GM18909 (cell line): ENCODE measurements at regions not wholly inside any gene's neighbourhood (a gene's known extent, or its start where the extent isn't known, plus 50 kb on each side); places are given as distances from the start of the nearest gene placed in this dataset.

ENCODE experiments used
- ATAC-seq: cut with Tn5 transposase; IDR thresholded peaks from one replicate; pipeline ENCODE4 v1.9.1; 2021; ENCODE audit warnings: mild to moderate bottlenecking; ENCODE audit not compliant: unreplicated experiment, poor library complexity

DNA sequence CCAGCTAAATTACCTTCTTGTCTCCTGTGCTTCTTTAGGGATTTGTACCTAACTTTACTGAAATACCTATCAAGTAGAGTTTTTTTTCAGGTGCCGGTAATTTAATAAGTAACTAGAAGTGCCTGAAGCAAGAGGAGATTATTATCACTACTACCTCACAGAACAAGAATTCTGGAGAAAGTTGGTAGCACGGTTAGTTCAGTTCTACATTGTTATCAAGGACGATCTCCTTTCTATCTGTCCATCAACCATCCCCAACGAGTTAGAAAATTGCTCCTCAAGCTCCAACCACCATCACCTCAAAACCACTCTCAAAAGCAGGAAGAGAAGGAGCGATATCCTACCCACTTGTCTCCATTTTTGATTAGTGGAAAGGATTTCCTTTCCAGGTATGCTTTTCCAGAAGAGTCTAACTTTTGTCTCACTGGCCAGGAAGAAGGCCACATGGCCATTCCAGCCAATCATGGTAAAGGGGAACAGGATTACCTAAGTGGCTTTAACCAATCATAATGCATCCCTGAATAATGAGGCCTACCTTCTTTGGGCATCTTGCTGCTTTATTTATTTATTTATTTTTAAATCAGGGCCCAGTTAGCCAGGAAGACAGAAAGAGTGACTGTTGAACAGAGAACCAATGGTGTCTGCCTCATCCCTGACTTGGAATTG, 265.2 kb downstream of the SNX13 start:
- no peak for ATAC-seq

GRCh38 chr7:17677408-17677807, 262.9 kb downstream of the SNX13 start:
- ATAC-seq = no peak

DNA sequence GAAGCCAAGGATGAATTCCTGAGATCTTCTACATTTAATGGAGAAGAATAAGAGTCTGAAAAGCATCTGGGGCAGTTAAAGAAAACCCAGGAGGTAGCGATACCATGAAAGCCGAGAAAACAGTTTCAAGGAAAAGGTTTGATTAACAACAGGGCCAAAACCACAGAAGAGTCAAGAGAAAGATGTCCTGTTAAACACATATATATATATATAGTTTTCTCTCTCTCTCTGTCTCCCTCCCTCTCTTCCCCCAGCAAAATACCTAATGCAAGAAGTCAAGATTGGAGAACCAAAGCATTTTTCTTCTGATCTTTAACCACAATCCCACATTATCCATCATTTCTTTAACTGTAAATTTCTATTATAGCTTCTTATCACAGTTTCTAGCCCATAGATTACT, 261.4 kb downstream of the SNX13 start:
- no peak for ATAC-seq

DNA sequence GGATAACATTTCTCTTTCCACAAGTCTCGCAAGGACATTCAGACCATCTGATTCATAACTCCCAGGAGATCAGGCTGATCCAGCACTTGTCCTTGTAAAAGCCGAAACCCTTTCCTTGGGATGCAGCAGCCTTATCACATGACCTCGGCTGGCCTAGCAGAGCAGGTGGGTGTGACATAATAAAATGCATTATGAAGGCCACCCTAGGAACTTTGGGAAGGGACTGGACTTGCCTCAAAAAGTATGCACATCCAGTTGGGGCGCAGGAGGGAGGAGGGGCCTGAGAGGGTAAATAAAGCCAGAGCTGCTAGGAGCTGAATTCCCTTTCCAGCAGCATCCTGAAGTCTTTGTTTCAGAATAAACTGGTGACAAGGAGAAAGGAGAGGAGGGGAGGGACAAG, 260.8 kb downstream of the SNX13 start:
- ATAC-seq = no peak

GRCh38 chr7:17680026-17680425, 260.3 kb downstream of the SNX13 start:
- no peak for ATAC-seq

DNA sequence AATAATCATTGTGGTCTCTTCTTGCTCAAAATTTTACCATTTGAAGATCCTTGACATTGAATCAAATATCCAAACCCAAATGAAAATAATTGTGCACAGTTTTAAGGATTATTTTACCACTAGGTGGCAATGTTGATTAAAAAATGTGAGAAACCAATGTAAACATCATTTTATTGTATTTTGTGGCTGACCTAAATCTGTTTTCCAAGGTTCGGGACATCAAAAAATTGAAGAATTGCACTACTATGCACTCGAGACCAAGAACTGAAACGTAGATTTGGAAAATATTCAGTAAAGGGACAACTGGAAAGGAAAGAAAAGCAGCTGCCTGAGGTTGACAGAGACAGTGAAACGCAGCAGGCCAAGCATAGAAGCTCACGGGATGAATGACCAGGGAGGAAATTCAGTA, 259.3 kb downstream of the SNX13 start:
- no peak for ATAC-seq

DNA sequence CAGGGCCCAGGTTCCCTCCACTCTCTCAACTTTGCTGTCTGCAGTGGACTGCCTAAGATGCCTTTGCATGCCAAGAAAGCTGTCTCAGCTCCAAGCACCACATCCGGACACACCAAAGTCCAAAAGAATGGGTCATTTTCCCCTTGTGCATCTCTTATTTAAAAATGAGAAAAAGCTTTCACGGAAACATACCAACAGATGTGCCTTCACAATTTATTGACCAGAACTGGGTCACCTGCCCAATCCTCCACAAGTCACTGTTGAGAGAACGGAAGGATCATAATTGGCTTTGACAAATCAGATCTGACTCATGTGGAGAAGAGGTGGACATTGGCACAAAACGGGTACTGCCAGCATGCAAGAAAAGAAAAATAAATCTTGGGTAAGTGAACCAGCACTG, 258.3 kb downstream of the SNX13 start:
- ATAC-seq = no peak

DNA sequence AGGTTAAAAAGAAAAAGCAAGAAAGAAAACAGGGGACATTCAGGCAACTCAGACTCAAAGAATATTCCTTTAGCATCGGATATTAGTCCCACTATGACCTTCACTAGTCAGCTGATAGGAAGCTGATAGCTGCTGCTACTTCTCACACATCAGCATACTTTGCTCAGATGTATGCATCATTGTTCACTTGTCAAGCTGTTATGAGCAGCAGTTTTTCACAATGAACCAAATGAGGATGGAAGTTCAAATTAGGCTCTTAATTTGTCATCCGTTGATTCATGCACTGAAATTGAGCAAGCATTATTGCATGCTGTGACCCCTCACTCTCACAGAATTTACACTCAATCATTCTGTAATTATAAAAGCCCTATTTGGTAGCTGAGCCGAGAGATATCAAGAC, 257.7 kb downstream of the SNX13 start:
- no peak for ATAC-seq

DNA sequence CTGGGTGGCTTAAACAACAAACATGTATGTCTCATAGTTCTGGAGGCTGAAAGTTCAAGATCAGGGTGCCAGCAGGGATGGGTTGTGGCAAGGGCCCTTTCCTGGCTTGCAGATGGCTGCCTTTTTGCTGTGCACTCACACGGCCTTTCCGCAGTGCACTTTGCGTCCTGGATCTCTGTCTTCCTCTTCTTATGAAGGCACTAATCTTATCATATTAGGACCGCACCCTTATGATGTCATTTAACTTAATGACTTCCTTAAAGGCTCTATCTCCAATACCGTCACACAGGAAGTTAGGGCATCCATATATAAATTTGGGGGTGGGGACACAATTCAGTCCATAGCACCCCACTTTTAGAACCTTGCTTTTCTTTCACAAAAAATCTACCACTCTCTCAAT, 255.2 kb downstream of the SNX13 start:
- ATAC-seq = no peak

DNA sequence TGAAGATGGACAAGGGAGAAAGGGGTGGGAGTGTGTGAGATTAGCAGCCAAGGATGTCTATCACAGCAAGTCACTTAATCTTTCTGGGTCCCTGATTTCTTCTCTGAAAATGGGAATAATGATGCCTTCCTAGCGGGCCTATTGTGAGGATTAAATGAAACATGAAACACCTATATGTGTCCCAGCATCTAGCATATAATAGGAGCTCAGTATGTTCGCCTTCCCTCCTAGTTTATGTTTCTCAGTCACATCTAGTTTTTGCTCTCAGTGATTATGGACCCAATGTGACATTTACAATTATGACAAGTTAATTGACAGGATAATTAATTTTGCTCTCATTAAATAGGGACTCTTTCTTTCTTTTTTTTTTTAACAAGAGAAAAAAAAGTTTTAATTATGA, 252.9 kb downstream of the SNX13 start:
- no peak for ATAC-seq

- no peak for ATAC-seq
These were observed 250.9 kb downstream of the SNX13 start for GRCh38 chr7:17689361-17689902.

DNA sequence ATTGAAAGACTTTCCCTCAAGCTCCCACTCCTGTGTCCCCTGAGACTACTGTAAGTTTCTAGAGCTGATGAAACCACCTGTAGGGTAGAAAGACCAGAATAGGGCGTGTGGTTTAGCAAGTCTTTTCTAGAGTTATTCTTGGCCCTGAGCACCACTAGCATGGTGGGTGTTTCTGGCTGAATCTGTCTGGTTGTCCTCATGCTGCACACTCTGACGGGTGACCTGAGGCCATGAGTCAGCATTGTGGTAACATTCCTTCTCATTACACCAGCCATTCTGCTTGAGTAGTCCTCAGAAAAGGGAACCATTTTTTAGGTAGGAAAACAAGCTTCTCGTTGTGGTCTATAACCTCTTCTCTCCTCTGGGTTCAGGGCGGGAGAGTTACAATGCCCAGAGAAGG, 250.3 kb downstream of the SNX13 start:
- ATAC-seq = no peak

- no peak for ATAC-seq
These were observed 243.9 kb downstream of the SNX13 start for GRCh38 chr7:17696422-17696821.

DNA sequence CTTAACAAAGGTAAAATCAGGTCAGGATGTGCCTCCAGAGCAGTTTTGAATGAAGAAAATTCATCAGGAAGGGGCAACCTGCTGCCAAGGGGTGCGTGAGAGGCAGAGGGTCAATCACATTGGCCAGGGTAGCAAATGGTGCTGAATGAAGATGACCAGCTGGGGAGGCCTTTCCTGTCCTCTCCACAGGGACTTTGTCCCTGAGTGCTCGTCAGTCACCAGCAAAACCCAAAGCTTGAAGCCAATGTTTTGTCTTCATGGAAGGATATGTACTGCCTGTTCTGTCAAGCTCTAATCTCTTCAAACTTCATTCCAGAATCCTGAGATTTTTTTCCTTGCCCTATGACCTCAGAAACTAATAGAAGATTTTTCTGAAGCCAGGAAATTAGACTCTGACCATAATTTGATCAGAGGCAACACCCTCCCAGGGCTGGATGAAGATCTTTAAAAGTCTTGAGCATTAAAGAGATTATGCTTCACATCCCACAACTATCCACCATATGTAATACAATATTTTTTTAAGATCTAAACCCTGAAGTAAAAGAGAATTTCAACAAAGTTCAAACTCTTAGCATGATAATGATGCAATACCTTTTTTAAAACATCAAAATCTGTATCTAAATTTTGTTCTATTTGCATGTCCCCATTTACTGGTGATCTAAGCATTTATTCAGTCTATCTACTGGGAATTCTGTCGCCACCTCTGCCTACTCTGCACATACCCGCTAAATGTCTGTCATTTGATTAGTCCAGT, 243.0 kb downstream of the SNX13 start:
- no peak for ATAC-seq

- ATAC-seq = no peak
These were observed 240.6 kb downstream of the SNX13 start for GRCh38 chr7:17699696-17700095.

DNA sequence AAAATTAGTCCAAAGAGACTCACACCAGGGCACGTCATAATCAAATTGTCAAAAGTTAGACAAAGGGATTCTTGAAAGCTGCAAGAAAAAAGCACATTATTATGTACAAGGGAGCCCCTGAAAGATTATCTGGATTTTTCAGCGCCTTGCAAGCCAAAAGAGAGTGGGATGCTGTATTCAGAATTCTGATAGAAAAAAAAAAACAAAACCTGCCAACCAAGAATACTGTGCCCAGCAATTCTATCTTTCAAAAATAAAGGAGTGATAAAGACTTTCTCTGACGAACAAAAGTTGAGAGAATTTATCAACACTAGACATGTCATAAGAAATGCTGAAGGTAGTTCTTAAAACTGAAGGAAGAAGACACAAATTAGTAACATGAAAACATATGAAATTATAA, 240.2 kb downstream of the SNX13 start:
- ATAC-seq = no peak

- no peak for ATAC-seq
These were observed 234.0 kb downstream of the SNX13 start for GRCh38 chr7:17706275-17706674.

DNA sequence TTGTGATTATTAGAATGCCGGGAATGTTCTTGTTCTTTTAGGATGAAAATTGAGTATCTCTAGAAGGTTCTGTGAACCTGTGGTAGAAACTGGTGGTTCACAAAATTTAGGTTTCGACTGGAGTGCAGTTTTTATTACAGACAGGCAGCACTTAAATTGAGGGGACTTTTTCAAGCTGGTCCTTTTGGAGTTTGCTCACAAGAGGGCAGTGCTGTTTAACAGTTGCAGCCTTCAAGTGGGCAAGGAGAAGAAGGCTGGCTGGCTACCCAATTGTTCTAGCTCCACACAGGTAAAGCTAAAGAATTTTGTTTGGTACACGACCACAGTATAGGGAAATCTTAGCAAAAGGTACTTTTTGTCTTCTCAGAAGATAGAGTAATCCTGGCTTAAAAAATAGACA, 233.6 kb downstream of the SNX13 start:
- peak; percentile 88 for ATAC-seq

- no peak for ATAC-seq
These were observed 231.2 kb downstream of the SNX13 start for GRCh38 chr7:17709127-17709526.

GRCh38 chr7:17709599-17709998, 230.7 kb downstream of the SNX13 start:
- no peak for ATAC-seq

DNA sequence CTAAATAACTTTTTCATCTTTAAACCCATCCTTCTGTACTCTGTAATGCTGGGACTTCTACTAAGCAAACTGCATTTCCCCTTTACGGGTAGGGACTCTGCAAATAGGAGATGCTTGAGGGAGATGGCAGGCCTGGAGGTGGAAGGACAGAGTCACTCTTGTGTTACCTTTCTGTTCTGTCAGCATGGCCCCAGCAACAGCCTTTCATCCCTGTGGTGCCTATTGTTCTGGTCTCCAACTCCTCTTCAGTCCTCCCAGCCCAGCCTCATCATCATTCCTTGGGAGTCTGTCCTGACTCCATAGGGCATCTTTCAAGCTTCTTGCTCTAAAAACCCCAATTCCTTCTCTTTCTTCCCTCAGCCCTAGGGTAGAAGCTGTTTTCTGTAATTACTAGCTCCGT, 230.0 kb downstream of the SNX13 start:
- ATAC-seq = no peak

DNA sequence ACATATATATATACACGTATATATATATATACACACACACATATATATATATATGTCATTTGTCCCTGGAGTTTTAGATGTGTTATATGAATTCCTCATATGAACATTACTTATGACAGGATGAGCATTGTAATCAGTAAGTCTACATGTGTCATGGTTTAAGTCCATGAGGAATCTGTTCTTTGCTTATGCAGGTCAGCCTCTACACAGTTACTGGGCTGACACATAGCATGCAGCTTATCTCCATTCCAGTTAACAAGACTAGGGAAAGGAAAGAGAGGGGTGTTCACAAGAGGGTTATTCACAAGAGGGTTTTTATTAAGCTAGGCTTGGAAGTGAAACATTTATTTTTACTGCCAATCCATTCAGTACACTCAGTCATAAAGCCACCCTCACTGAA, 226.7 kb downstream of the SNX13 start:
- no peak for ATAC-seq
